ENCODE measurements at regions not wholly inside any gene's neighbourhood (a gene's known extent, or its start where the extent isn't known, plus 50 kb on each side); places are given as distances from the start of the nearest gene placed in this dataset.

- DNase-seq: no peak
Observed at GRCh38 chr10:43922335-43923280, 273.9 kb upstream of the ZNF32 start.

GRCh38 chr10:43921881-43922280 lies 273.2 kb upstream of the ZNF32 start:
- peak; percentile 35 for DNase-seq

GRCh38 chr10:43921478-43921877 lies 272.8 kb upstream of the ZNF32 start:
- DNase-seq: no peak

- peak; percentile 19 for DNase-seq
Observed at GRCh38 chr10:43920236-43920758, 271.6 kb upstream of the ZNF32 start.

- no peak for DNase-seq
Observed at GRCh38 chr10:43913676-43914235, 265.1 kb upstream of the ZNF32 start.

GRCh38 chr10:43912469-43912868 lies 263.8 kb upstream of the ZNF32 start:
- no peak for DNase-seq

GRCh38 chr10:43906490-43906889 lies 257.8 kb upstream of the ZNF32 start:
- no peak for DNase-seq

GRCh38 chr10:43905512-43906236 lies 257.0 kb upstream of the ZNF32 start:
- no peak for DNase-seq

- no peak for DNase-seq
Observed at GRCh38 chr10:43904844-43905243, 256.2 kb upstream of the ZNF32 start.

GRCh38 chr10:43904301-43904700 lies 255.6 kb upstream of the ZNF32 start:
- DNase-seq: no peak

- DNase-seq: no peak
Observed at GRCh38 chr10:43903451-43903850, 254.8 kb upstream of the ZNF32 start.

GRCh38 chr10:43902842-43903241 lies 254.2 kb upstream of the ZNF32 start:
- no peak for DNase-seq

GRCh38 chr10:43901744-43902504 lies 253.2 kb upstream of the ZNF32 start:
- DNase-seq: no peak

- DNase-seq: no peak
Observed at GRCh38 chr10:43901302-43901701, 252.6 kb upstream of the ZNF32 start.

GRCh38 chr10:43900571-43900970 lies 251.9 kb upstream of the ZNF32 start:
- no peak for DNase-seq

- DNase-seq: no peak
Observed at GRCh38 chr10:43899224-43899959, 250.7 kb upstream of the ZNF32 start.

GRCh38 chr10:43898592-43898991 lies 249.9 kb upstream of the ZNF32 start:
- DNase-seq: peak; percentile 40

GRCh38 chr10:43897765-43898419 lies 249.2 kb upstream of the ZNF32 start:
- no peak for DNase-seq

- DNase-seq: no peak
Observed at GRCh38 chr10:43892062-43892770, 243.5 kb upstream of the ZNF32 start.

- DNase-seq: no peak
Observed at GRCh38 chr10:43891241-43891640, 242.6 kb upstream of the ZNF32 start.

- DNase-seq: no peak
Observed at GRCh38 chr10:43890124-43890523, 241.4 kb upstream of the ZNF32 start.

All from activated CD8-positive, alpha-beta memory T cell treated with anti-CD3 and anti-CD28 coated beads for 24 hours (primary cell).